Lower leg skin (tissue), 4 donors: ENCODE measurements at regions not wholly inside any gene's neighbourhood (a gene's known extent, or its start where the extent isn't known, plus 50 kb on each side); places are given as distances from the start of the nearest gene placed in this dataset.
"Not testable (repeated sequence)": the region's sequence is repeated elsewhere in the genome, so short reads cannot be mapped to it uniquely, and the experiment has no call there.

ENCODE experiments used
- DNase-seq, 2 donors: peaks; one replicate each; pipeline ENCODE4 v3.0.0-alpha.2; 2019; ENCODE audit warnings: low spot score in 2 of 2
- H3K4me3 ChIP-seq: fragments of 200-600 bp; sonication (generic); 2 replicates; pipeline ENCODE4 v1.5.1; 2017; ENCODE audit warnings: mild to moderate bottlenecking, low read depth; ENCODE audit not compliant: poor library complexity, severe bottlenecking
- CTCF ChIP-seq, 3 donors: fragments of 450-650 bp; IDR thresholded peaks; one replicate each; pipeline ENCODE4 v1.5.1; 2016; ENCODE audit warnings: antibody characterized with exemption in 3 of 3, mild to moderate bottlenecking in 3 of 3, moderate library complexity in 2 of 3
- POLR2A ChIP-seq, 2 donors: fragments of 450-650 bp; IDR thresholded peaks; one replicate each; pipeline ENCODE4 v1.6.1; 2016 to 2017; ENCODE audit warnings: antibody characterized with exemption in 2 of 2, mild to moderate bottlenecking in 1 of 2, moderate library complexity in 1 of 2
- WGBS, 2 donors: methylation state at CpG; one replicate each; pipeline ENCODE4 v1.1.5; 2018; 5-methylcytosine and 5-hydroxymethylcytosine counted together
- intact Hi-C: fragments of 100-400 bp; cut with DNase I; formaldehyde crosslinking; loops from one replicate; pipeline ENCODE4 v1.15.0; 2023; ENCODE audit warnings: low total_unique reads

- H3K4me3 ChIP-seq = no peak overlapping the region
- intact Hi-C loops = no loop called here
- WGBS, 2 donors = 70 to 81% methylated on average over 3 of the region's 3 CpGs
- TF ChIP-seq CTCF (IDR thresholded peaks at IDR 0.05) (no peak), POLR2A (IDR thresholded peaks at IDR 0.05) (no peak)
- no peak for DNase-seq
Observed at GRCh38 chr3:178350763-178351162, 185.5 kb upstream of the KCNMB2 start.

GRCh38 chr3:178352326-178353005 is 183.8 kb upstream of the KCNMB2 start:
- H3K4me3 ChIP-seq = no peak overlapping the region
- TF ChIP-seq POLR2A (IDR thresholded peaks at IDR 0.05) = no peak
- TF ChIP-seq CTCF (IDR thresholded peaks at IDR 0.05) = no peak
- WGBS, 2 donors = 37 to 49% methylated on average over 3 of the region's 3 CpGs
- DNase-seq = no peak
- intact Hi-C loops = no loop called here

- H3K4me3 ChIP-seq = no peak overlapping the region
- intact Hi-C loops = no loop called here
- TF ChIP-seq CTCF (IDR thresholded peaks at IDR 0.05) (no peak), POLR2A (IDR thresholded peaks at IDR 0.05) (no peak)
- 26 to 57% methylated on average over 1 of the region's 1 CpG for WGBS, 2 donors
- DNase-seq = no peak
Observed at GRCh38 chr3:178353006-178353694, 183.1 kb upstream of the KCNMB2 start.

GRCh38 chr3:178359728-178360127 is 176.5 kb upstream of the KCNMB2 start:
- intact Hi-C loops = no loop called here
- H3K4me3 ChIP-seq = no peak overlapping the region
- no peak for DNase-seq
- TF ChIP-seq POLR2A (IDR thresholded peaks at IDR 0.05) = no peak
- TF ChIP-seq CTCF (IDR thresholded peaks at IDR 0.05) = no peak
- 83 to 94% methylated on average over 6 of the region's 6 CpGs for WGBS, 2 donors

GRCh38 chr3:178363048-178363447 is 173.2 kb upstream of the KCNMB2 start:
- DNase-seq = not testable (repeated sequence)

GRCh38 chr3:178367817-178368617 is 168.2 kb upstream of the KCNMB2 start:
- intact Hi-C loops = no loop called here
- no peak for DNase-seq
- 18 to 23% methylated on average over 4 of the region's 4 CpGs for WGBS, 2 donors
- no peak overlapping the region for H3K4me3 ChIP-seq
- TF ChIP-seq POLR2A (IDR thresholded peaks at IDR 0.05) (no peak), CTCF (IDR thresholded peaks at IDR 0.05) (no peak)

More at GRCh38 chr3:178363048-178363447, 173.2 kb upstream of the KCNMB2 start:
- intact Hi-C loops, H3K4me3 ChIP-seq: not testable (repeated sequence)
- WGBS, 2 donors = 93 to 95% methylated on average over 2 of the region's 2 CpGs
